K562 (cell line): ENCODE measurements at regions not wholly inside any gene's neighbourhood (a gene's known extent, or its start where the extent isn't known, plus 50 kb on each side); places are given as distances from the start of the nearest gene placed in this dataset.

ENCODE experiments used
- ATAC-seq: fragments of 200-7000 bp; cut with Tn5 transposase; 3 replicates; pipeline ENCODE4 v1.9.1; 2020; ENCODE audit warnings: moderate library complexity
- BruUV-seq: library from RNA; stranded (reverse); fragments of 400-500 nt; replicated peaks from 2 replicates; lab custom pipeline; 2021; lab: Mats Ljungman, UMichigan
- CTCF ChIA-PET: fragments of 300-600 bp; formaldehyde crosslinking; extraction: SDS; loops from one replicate; lab custom pipeline; 2021; ENCODE audit warnings: low intra/inter-chr PET ratio; lab: Yijun Ruan, JAX
- POLR2A ChIA-PET: fragments of 300-600, 350-650 bp; sonication (Branson Sonifier 250); formaldehyde crosslinking; extraction: SDS; loops from one replicate; lab custom pipeline; 2021; ENCODE audit warnings: antibody characterized with exemption, inconsistent platforms; lab: Yijun Ruan, JAX
- DNase-seq, 4 experiments: peaks; one replicate each; pipeline versions ENCODE4 v3.0.0 to v3.0.0-alpha.2; 2011 to 2018; ENCODE audit warnings: low spot score in 3 of 4, mixed read lengths in 3 of 4; ENCODE audit errors: extremely low read depth in 1 of 4
- FAIRE-seq: peaks from 2 replicates; lab custom pipeline; 2011; peaks lifted over from hg19 to GRCh38; lab: Jason Lieb, UNC
- H2AFZ ChIP-seq: 2 replicates; pipeline ENCODE4 v1.6.0; 2011; ENCODE audit warnings: low read depth, low read length, control low read depth, inconsistent platforms
- H3K27ac ChIP-seq: fragments of 200-600 bp; 3 replicates; pipeline ENCODE4 v1.8.0; 2011; ENCODE audit warnings: low read depth, mild to moderate bottlenecking, control low read depth, inconsistent platforms, low read length, moderate library complexity, mixed read lengths; ENCODE audit errors: extremely low read depth
- H3K27me3 ChIP-seq, 2 experiments: fragments of 300-600 bp in 1 of 2; 2 replicates in 1 of 2; 3 replicates in 1 of 2; pipeline versions ENCODE4 v1.6.0 to v1.8.0; 2011; ENCODE audit warnings: inconsistent platforms in 2 of 2, low read length in 2 of 2, mild to moderate bottlenecking in 1 of 2, mixed read lengths in 1 of 2, moderate library complexity in 1 of 2; ENCODE audit not compliant: control insufficient read depth in 2 of 2, insufficient read depth in 2 of 2
- H3K36me3 ChIP-seq: fragments of 300-600 bp; 3 replicates; pipeline ENCODE4 v1.8.0; 2011; ENCODE audit warnings: mild to moderate bottlenecking, low read length, inconsistent platforms; ENCODE audit not compliant: control insufficient read depth, insufficient read depth
- H3K4me1 ChIP-seq, 2 experiments: fragments of 200-600 bp in 1 of 2; replicated peaks in 1 of 2; 2 replicates in 1 of 2; 3 replicates in 1 of 2; pipeline versions ENCODE4 v1.5.1 to v1.8.0; 2011; ENCODE audit warnings: inconsistent platforms in 2 of 2, low read length in 2 of 2, mild to moderate bottlenecking in 1 of 2, mixed read lengths in 1 of 2, moderate library complexity in 1 of 2; ENCODE audit not compliant: control insufficient read depth in 2 of 2, insufficient read depth in 2 of 2
- H3K4me2 ChIP-seq: 2 replicates; pipeline ENCODE4 v1.6.1; 2011; ENCODE audit warnings: low read length, control low read depth, inconsistent platforms, mixed read lengths; ENCODE audit not compliant: insufficient read depth
- H3K4me3 ChIP-seq: fragments of 200-600 bp; sonication (generic), shearing (Covaris generic); 2 replicates; pipeline ENCODE4 v1.5.1; 2016; ENCODE audit warnings: control low read depth, inconsistent platforms
- H3K79me2 ChIP-seq: fragments of 200-600 bp; 3 replicates; pipeline ENCODE4 v1.8.0; 2011; ENCODE audit warnings: low read length, inconsistent platforms; ENCODE audit not compliant: control insufficient read depth, insufficient read depth
- H3K9ac ChIP-seq, 2 experiments: 2 replicates each; pipeline versions ENCODE4 v1.6.0 to v1.6.1; 2011; ENCODE audit warnings: low read depth in 2 of 2, low read length in 2 of 2, control low read depth in 1 of 2, inconsistent platforms in 1 of 2, mild to moderate bottlenecking in 1 of 2, mixed read lengths in 1 of 2; ENCODE audit not compliant: insufficient read depth in 1 of 2
- H3K9me1 ChIP-seq: one replicate; pipeline ENCODE4 v1.6.0; 2011; ENCODE audit warnings: inconsistent platforms, mild to moderate bottlenecking, low read length, moderate library complexity; ENCODE audit not compliant: control insufficient read depth, insufficient read depth
- H3K9me3 ChIP-seq: replicated peaks from 2 replicates; pipeline ENCODE4 v1.5.1; 2011; ENCODE audit warnings: low read depth, low read length, inconsistent platforms; ENCODE audit not compliant: control insufficient read depth, insufficient read depth
- H4K20me1 ChIP-seq: replicated peaks from 2 replicates; pipeline ENCODE4 v1.6.1; 2011; ENCODE audit warnings: low read length, inconsistent platforms, mixed read lengths; ENCODE audit not compliant: control insufficient read depth, insufficient read depth
- ETV1 ChIP-seq: fragments of 450-650 bp; conservative IDR thresholded peaks from 2 replicates; pipeline ENCODE4 v1.6.1; 2016; ENCODE audit warnings: missing genetic modification characterization, control low read depth, low read depth, missing compliant biosample characterization
- KLF16 ChIP-seq: IDR thresholded peaks from 2 replicates; pipeline ENCODE4 v1.6.1; 2016; ENCODE audit warnings: antibody characterized with exemption
- KLF6 ChIP-seq: fragments of 250-450 bp; sonication (Bioruptor Pico); IDR thresholded peaks from 2 replicates; pipeline ENCODE4 v1.4.0; 2020; ENCODE audit warnings: mild to moderate bottlenecking, moderate library complexity, borderline replicate concordance
- L3MBTL2 ChIP-seq: fragments of 450-650 bp; IDR thresholded peaks from 2 replicates; pipeline ENCODE4 v1.6.1; 2016; ENCODE audit warnings: mild to moderate bottlenecking, moderate library complexity
- MAFK ChIP-seq: IDR thresholded peaks from 2 replicates; pipeline ENCODE4 v1.6.1; 2011; ENCODE audit warnings: low read length, improper control_type of control experiment
- STAG1 ChIP-seq: sonication (generic); formaldehyde crosslinking; IDR thresholded peaks from 2 replicates; pipeline ENCODE4 v1.5.0; 2020; ENCODE audit warnings: missing genetic modification reagents, borderline replicate concordance
- TRIM24 ChIP-seq, 2 experiments: fragments of 450-650 bp; IDR thresholded peaks; 2 replicates each; pipeline ENCODE4 v1.6.1; 2016
- ZNF24 ChIP-seq: fragments of 450-650 bp; IDR thresholded peaks from 2 replicates; pipeline ENCODE4 v1.6.1; 2016
- WGBS: fragments of 100-300 bp; shearing (Covaris generic); methylation state at CpG from one replicate; pipeline ENCODE4 v1.1.6; 2016; ENCODE audit warnings: low coverage, mixed read lengths; ENCODE audit not compliant: insufficient coverage; ENCODE audit errors: missing lambda C conversion rate; 5-methylcytosine and 5-hydroxymethylcytosine counted together
- in situ Hi-C: fragments of 300-500 bp; cut with MboI; formaldehyde crosslinking; loops from 4 replicates; pipeline ENCODE4 v1.15.0; 2018; ENCODE audit warnings: inconsistent platforms, mixed read lengths
- intact Hi-C: fragments of 100-400 bp; cut with micrococcal nuclease; formaldehyde crosslinking; loops from 2 replicates; pipeline ENCODE4 v1.14.2; 2022
- TF ChIP-seq, protein P1 (sequence below): fragments of 250-450 bp; sonication (Bioruptor Pico); IDR thresholded peaks from 2 replicates; pipeline ENCODE4 v1.8.0; 2021; ENCODE audit warnings: moderate library complexity, mild to moderate bottlenecking, inconsistent platforms
- TF ChIP-seq, protein P2 (sequence below): fragments of 450-650 bp; IDR thresholded peaks from 2 replicates; pipeline ENCODE4 v1.6.1; 2014; ENCODE audit warnings: low read depth, mild to moderate bottlenecking, moderate library complexity, borderline replicate concordance
- TF ChIP-seq, protein P3 (sequence below): IDR thresholded peaks from 3 replicates; pipeline ENCODE4 v1.6.1; 2011; ENCODE audit warnings: borderline replicate concordance, mild to moderate bottlenecking; ENCODE audit not compliant: insufficient read length, insufficient read depth

GRCh38 chr4:90069151-90069550 is 58.0 kb upstream of the CCSER1 start:
- no peak overlapping the region for H2AFZ ChIP-seq
- no peaks in the 10 kb centered on the region for H3K4me1 ChIP-seq
- FAIRE-seq (no peak), ATAC-seq (no peak), DNase-seq (no peak)
- TF ChIP-seq, protein P1, sequence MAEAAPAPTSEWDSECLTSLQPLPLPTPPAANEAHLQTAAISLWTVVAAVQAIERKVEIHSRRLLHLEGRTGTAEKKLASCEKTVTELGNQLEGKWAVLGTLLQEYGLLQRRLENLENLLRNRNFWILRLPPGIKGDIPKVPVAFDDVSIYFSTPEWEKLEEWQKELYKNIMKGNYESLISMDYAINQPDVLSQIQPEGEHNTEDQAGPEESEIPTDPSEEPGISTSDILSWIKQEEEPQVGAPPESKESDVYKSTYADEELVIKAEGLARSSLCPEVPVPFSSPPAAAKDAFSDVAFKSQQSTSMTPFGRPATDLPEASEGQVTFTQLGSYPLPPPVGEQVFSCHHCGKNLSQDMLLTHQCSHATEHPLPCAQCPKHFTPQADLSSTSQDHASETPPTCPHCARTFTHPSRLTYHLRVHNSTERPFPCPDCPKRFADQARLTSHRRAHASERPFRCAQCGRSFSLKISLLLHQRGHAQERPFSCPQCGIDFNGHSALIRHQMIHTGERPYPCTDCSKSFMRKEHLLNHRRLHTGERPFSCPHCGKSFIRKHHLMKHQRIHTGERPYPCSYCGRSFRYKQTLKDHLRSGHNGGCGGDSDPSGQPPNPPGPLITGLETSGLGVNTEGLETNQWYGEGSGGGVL (CRISPR knock-in tag): no peak
- ChIA-PET CTCF (no interaction called here), POLR2A (no interaction called here)
- no peaks in the 10 kb centered on the region for H3K9me3 ChIP-seq
- no peaks in the 10 kb centered on the region for H4K20me1 ChIP-seq
- no peak overlapping the region for H3K9ac ChIP-seq
- BruUV-seq: no TSS peak
- H3K27me3 ChIP-seq: no peaks in the 10 kb centered on the region
- H3K36me3 ChIP-seq: no peaks in the 10 kb centered on the region
- intact Hi-C loops (no loop called here), in situ Hi-C loops (no loop called here)
- WGBS: 0% methylated on average over 1 of the region's 1 CpG
- H3K9me1 ChIP-seq: no peaks in the 10 kb centered on the region
- H3K4me2 ChIP-seq: no peak overlapping the region
- H3K27ac ChIP-seq: no peak overlapping the region
- no peak overlapping the region for H3K4me3 ChIP-seq
- H3K79me2 ChIP-seq: no peaks in the 10 kb centered on the region

DNA sequence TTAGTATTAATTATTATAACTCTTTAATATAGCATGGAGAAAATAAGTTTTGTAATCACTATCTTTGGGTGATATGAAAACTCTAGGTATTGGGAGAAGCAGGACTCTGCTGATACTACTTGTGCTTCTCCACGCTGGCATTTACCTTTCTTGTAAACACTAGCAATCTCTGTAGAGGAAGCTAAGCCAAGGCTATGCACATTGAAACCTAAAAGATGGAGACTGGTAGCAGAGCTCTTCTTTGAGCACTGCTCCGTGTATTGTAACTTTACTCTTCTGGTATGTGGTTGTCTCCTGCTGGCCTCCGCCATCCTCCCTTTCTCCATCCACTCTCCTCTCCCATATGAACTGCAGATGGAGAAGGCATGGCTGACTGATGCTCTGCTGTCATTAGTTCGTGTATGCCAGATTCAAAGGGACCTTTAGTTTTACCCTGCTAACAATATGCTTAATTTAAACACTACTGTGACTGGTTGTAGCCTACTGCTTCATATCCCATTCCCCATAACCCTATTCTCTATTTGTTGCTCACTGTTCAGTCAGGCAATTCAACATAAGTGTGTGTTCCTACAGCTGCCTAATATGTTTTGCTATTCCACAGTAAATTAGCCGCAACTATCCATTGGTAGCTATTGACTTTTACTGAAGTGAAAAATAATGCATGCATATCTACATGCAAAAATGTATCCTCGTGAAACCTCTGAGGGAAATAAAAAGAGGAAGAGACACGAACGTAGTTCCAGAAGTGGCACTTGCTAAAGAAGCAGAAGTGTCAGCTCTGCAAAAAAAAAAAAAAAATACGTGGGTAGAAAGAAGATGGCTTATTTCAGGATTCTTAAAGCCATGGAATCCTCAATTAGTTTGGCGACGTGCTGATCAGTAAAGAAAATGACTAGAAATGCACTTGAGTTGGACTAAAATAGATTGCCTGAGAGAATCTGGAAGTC is 55.6 kb upstream of the CCSER1 start:
- Histone ChIP-seq H3K9ac (no peak overlapping the region), H3K79me2 (no peaks in the 10 kb centered on the region), H3K4me2 (no peak overlapping the region), H3K9me3 (no peaks in the 10 kb centered on the region), H3K9me1 (no peaks in the 10 kb centered on the region), H3K36me3 (no peaks in the 10 kb centered on the region), H4K20me1 (no peaks in the 10 kb centered on the region), H2AFZ (no peak overlapping the region), H3K27me3 (no peaks in the 10 kb centered on the region), H3K4me3 (no peak overlapping the region), H3K27ac (no peak overlapping the region), H3K4me1 (no peaks in the 10 kb centered on the region)
- no peak for ATAC-seq
- POLR2A ChIA-PET: no interaction called here
- intact Hi-C loops: no loop called here
- no peak for FAIRE-seq
- CTCF ChIA-PET: no interaction called here
- in situ Hi-C loops: no loop called here
- 0% methylated on average over 10 of the region's 11 CpGs for WGBS
- BruUV-seq: no TSS peak
- DNase-seq: no peak
- TF ChIP-seq ZNF24 (no peak), MAFK (no peak), KLF16 (no peak), TRIM24 (IDR thresholded peaks at IDR 0.05) (no peak), KLF6 (no peak), STAG1 (CRISPR knock-in tag) (no peak), L3MBTL2 (no peak), ETV1 (no peak)
- TF ChIP-seq, protein P2, sequence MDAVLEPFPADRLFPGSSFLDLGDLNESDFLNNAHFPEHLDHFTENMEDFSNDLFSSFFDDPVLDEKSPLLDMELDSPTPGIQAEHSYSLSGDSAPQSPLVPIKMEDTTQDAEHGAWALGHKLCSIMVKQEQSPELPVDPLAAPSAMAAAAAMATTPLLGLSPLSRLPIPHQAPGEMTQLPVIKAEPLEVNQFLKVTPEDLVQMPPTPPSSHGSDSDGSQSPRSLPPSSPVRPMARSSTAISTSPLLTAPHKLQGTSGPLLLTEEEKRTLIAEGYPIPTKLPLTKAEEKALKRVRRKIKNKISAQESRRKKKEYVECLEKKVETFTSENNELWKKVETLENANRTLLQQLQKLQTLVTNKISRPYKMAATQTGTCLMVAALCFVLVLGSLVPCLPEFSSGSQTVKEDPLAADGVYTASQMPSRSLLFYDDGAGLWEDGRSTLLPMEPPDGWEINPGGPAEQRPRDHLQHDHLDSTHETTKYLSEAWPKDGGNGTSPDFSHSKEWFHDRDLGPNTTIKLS: no peak
- TF ChIP-seq, protein P3, sequence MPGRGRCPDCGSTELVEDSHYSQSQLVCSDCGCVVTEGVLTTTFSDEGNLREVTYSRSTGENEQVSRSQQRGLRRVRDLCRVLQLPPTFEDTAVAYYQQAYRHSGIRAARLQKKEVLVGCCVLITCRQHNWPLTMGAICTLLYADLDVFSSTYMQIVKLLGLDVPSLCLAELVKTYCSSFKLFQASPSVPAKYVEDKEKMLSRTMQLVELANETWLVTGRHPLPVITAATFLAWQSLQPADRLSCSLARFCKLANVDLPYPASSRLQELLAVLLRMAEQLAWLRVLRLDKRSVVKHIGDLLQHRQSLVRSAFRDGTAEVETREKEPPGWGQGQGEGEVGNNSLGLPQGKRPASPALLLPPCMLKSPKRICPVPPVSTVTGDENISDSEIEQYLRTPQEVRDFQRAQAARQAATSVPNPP: no peak
